Kidney capillary endothelial cell (primary cell): ENCODE measurements at regions not wholly inside any gene's neighbourhood (a gene's known extent, or its start where the extent isn't known, plus 50 kb on each side); places are given as distances from the start of the nearest gene placed in this dataset.

Experiments
- DNase-seq: peaks from one replicate; pipeline ENCODE4 v3.0.0-alpha.2; 2018; ENCODE audit warnings: low spot score

GRCh38 chr19:31092274-31092673, 257.0 kb downstream of the TSHZ3 start:
- no peak for DNase-seq

DNA sequence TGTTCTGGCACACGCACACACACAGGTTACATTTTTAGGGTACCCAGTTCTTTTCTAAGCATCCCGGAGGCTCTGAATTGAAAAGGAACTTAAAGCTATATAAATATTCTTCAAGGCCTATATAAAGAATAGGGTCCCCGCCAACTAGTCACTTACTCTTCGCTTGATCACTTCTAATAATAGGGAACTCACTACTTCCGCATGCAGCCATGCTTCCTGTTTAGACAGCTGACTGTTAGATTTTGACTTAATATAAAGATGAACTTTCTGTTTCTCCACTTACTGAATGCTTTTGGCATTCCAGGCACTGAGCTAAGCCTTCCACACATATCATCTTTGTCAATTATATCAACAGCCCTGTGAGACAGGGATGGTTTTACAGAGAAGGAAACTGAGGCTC, 259.6 kb downstream of the TSHZ3 start:
- DNase-seq = no peak

DNA sequence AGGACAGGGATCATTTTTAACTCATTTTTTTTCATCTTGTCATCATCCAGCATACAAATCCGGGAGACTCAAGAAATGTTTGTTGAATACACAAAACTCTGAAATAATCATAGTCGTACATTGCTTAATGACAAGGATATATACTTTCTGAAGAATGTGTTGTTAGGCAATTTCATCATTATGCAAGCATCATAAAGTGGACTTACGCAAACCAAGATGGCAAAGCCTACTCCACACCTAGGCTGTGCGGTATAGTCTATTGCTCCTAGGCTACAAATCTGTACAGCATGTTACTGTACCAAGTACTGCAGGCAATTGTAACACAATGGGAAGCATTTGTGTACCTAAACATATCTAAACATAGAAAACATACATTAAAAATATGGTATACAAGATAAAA, 264.1 kb downstream of the TSHZ3 start:
- no peak for DNase-seq

DNA sequence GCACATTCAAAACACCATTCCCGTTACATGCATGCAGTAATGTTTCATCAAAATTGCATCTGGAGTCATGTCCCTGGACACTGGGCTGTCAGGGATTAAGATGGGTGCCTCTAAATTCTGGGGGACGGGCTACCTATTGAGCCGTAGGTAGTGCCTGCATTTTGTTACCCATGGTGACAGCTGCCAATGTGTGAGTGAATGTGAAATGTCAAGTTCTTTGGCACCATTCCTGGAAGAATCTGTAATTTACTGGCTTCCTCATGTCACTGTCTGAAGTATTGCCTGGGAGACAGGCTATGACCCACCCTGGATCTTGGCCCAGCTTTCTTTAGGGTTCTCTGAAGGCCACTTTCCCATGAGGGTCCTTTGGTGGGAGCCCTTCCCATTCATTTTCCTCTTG, 266.1 kb downstream of the TSHZ3 start:
- no peak for DNase-seq

DNA sequence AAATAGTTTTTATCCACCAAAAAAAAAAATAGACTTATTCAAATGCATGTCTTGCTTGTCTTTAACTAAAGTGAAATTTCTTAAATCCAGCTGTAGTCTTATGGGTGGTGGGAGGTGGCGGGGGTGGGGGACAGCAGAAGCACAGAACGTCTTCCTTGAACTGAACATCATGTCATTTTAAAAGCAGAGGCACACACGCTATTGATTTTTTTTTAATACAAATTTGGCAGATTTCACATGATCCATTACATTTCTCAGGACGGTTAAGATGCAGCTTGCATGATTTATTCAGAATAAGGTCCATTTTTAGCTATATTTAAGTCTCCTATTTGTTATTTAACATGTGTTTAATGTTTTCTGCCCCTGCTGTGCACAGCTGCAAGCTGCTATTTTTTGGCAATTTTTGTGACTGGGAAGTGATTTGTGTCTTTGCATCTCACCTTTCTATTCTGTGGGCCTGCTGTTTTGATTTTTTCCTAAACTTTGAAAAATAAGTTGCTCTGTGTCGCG, 274.0 kb downstream of the TSHZ3 start:
- no peak for DNase-seq

DNA sequence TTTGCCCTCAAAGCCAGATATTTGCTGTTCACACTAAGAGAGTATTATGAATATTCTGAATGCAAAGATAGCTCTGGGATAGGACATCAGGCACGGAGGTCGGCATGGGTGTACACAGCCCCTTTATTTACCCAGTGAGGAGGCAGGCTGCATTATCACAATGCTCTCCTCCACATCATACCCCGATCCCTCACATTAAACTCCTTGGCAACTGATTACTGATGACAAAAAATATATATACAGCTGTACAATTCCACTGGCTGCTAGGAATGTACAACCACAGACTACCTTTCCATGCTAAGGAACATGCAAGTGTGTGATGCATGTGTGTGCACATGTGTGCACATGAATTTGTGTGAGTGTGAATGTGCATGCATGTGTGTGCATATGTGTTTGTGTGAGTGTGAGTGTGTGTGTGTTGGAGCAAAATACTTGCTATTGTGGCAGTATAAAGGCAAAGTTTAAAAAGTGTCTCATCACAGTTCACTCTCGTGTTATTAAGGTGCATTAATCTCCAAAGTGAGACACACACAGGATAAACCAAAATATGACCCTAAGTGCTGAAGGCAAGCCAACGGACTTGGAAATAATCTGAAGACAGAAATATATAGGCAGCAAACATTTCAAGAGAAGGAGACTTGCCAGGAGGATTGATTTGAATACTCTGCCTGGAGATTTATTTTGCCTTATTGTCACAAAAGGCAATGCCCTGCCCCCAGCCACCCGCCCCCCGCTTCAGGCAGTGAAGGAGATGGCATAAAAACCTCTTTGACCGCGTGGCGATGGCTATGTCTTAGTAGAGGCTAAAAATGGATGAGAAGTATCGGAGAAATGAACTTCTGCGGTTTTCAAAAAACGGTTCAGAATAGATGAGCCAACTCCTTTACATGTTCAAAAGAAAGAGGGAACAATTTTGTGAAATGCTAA, 274.8 kb downstream of the TSHZ3 start:
- DNase-seq = no peak

GRCh38 chr19:31073485-31074198, 275.6 kb downstream of the TSHZ3 start:
- DNase-seq = no peak

DNA sequence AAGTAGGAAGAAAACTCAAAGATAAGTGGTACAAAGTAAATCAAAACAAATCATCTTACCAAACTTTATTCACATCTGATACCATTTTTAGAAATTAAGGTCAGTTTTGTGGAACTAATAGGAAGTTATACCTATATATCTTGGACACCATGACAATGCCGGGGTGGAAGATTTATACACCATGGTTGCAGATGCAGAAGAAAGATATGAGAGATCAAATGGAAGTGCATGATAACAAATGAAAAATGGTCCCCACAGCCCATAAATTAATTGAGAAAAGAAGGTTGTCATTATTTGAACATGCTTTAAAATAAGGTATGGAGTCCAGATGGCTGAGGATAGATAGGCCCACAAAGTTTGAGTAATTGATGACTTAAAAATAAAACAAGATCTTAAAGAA, 276.8 kb downstream of the TSHZ3 start:
- DNase-seq = no peak

GRCh38 chr19:31071136-31071855, 277.9 kb downstream of the TSHZ3 start:
- no peak for DNase-seq

GRCh38 chr19:31070146-31071065, 278.8 kb downstream of the TSHZ3 start:
- DNase-seq = no peak

DNA sequence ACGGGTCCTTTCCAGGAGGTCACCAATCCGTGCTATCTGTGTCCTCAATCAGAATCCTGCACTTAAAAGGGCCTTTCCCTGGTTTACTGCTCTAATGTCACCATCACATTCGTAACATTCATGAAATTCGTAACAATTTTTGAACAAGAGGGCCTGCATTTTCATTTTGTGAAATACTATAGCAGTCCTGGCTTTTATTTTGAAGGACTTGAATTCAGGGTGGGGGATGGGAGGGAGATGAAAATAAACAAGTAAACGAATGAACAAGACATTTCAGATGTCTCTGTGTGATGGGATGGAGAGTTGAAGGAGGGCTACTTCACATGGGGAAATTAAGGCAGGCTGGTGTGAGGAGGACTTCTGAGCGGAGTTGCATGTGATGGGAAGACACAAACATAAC, 281.0 kb downstream of the TSHZ3 start:
- no peak for DNase-seq

DNA sequence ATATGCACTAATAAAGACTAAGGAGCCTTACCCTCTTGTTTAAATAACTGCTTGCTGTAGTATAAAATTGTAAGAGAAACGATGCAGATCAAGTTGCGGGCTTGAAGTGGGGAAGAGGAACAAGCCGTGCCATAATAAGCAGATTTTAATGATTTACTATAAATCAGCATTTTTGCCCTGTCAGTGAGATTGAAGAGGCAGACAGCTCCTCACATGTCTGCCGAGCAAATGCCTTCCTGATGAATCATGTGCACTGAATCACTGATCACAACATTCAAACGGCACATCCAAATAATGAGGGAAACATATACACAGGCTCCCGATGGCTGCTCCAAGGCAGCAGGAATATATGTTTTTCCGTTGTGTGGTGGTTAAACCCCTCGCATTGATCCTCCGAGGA, 282.9 kb downstream of the TSHZ3 start:
- DNase-seq = peak; percentile 77

GRCh38 chr19:31064491-31064890, 284.7 kb downstream of the TSHZ3 start:
- no peak for DNase-seq

DNA sequence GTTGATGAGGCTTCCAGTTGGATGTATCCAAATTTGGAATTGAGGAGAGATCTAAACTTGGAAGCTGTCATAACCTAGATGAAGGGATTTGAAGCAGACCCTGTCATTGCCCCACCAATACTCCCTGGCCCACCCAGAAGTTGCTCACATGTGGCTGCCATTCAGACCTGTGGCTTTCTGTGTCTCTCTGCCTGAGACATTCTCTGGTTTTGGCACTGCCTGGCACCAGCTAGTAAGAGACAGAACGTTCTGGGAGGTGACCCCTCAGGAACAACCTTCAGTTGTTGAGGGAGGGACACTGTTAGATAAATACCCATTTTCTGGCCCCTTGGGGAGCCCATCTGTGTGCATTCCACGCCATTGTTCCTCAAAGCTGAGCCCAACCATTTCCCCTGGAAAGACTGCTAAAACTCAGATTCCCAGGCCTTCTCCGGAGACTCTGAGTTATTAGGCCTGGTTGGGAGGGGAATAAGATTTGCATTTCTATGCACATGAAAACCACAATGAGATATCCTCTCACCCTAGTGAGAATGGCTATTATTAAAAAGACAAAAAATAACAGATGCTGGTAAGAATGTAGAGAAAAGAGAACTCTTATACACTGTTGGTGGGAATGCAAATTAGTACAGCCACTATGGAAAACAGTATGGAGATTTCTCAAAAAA, 290.4 kb downstream of the TSHZ3 start:
- DNase-seq = no peak

- DNase-seq = no peak
Measured at GRCh38 chr19:31057476-31057875, 291.8 kb downstream of the TSHZ3 start.

DNA sequence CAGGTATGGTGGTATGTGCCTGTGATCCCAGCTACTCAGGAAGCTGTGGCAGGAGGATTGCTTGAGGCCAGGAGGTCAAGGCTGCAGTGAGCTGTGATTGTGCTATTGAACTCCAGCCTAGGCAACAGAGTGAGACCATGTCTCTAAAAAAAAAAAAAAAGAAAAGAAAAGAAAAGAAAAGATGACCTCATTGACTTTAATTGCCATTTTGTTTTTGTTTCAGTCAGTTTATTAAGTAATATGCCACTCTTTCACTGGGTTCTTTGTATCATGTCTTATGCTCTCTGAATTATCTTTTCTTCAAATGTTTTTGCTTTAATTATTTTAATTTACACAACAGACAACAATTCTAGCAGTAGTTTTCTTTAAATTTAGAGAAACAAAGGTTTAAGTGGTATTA, 293.8 kb downstream of the TSHZ3 start:
- DNase-seq = no peak

GRCh38 chr19:31054430-31054829, 294.8 kb downstream of the TSHZ3 start:
- peak; percentile 23 for DNase-seq

- DNase-seq = no peak
Measured at GRCh38 chr19:31049431-31049830, 299.8 kb downstream of the TSHZ3 start.

- DNase-seq = no peak
Measured at GRCh38 chr19:31046024-31046423, 303.2 kb downstream of the TSHZ3 start.

- DNase-seq = no peak
Measured at GRCh38 chr19:31041461-31041860, 307.8 kb downstream of the TSHZ3 start.

DNA sequence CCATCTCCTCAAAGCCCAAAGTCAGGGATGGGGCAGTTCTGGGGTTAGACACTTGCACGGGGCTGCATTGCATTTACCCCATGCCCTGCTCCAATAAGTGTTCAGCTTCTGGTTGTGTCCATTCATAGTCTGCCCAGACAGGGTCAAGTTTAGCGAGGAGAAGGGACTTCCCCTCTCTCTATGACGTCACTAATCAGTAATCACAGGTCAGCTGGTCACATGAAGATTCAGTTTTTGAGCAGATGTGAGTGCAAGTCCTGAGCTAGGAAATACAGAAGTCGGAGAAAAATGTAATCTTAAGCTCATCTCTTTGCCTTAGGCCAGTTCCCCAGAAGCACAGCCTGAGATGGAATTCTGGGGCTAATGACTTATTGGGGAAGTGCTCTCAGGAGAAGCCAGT, 310.1 kb downstream of the TSHZ3 start:
- no peak for DNase-seq
